ENCODE measurements at regions not wholly inside any gene's neighbourhood (a gene's known extent, or its start where the extent isn't known, plus 50 kb on each side); places are given as distances from the start of the nearest gene placed in this dataset.
A peak's percentile ranks its signal among the peaks of the same experiment; 100 is the strongest.
"Not testable (repeated sequence)": the region's sequence is repeated elsewhere in the genome, so short reads cannot be mapped to it uniquely, and the experiment has no call there.

- not testable (repeated sequence) for H3K27me3 ChIP-seq, H3K4me1 ChIP-seq, H3K4me3 ChIP-seq, H3K27ac ChIP-seq, H3K9me3 ChIP-seq, H3K36me3 ChIP-seq
- peak in 2 of 3 donors; percentile 11 to 24 for DNase-seq
These were observed 187.0 kb upstream of the TP53TG3D start for GRCh38 chr16:32066016-32066651.

- not testable (repeated sequence) for H3K36me3 ChIP-seq, H3K4me3 ChIP-seq, DNase-seq, H3K27me3 ChIP-seq, H3K27ac ChIP-seq, H3K9me3 ChIP-seq, H3K4me1 ChIP-seq
These were observed 181.5 kb upstream of the TP53TG3D start for GRCh38 chr16:32071586-32071985.

- DNase-seq, H3K9me3 ChIP-seq, H3K4me3 ChIP-seq, H3K36me3 ChIP-seq, H3K4me1 ChIP-seq, H3K27ac ChIP-seq: not testable (repeated sequence)
- H3K27me3 ChIP-seq = peaks cover 0 to 10% of the 10 kb centered on the region in 2 donors
These were observed 169.2 kb upstream of the TP53TG3D start for GRCh38 chr16:32083891-32084290.

- DNase-seq = peak in 1 of 3 donors; percentile 24
- H3K4me3 ChIP-seq = peak overlapping the region in 1 of 4 donors; percentile 39
- not testable (repeated sequence) for H3K9me3 ChIP-seq, H3K36me3 ChIP-seq, H3K4me1 ChIP-seq, H3K27ac ChIP-seq
- H3K27me3 ChIP-seq = peaks cover 0 to 10% of the 10 kb centered on the region in 2 donors
These were observed 168.3 kb upstream of the TP53TG3D start for GRCh38 chr16:32084656-32085401.

GRCh38 chr16:32085438-32086141 is 167.5 kb upstream of the TP53TG3D start:
- not testable (repeated sequence) for H3K27ac ChIP-seq, H3K36me3 ChIP-seq, H3K4me1 ChIP-seq, H3K9me3 ChIP-seq
- Histone ChIP-seq H3K27me3 (peaks cover 0 to 10% of the 10 kb centered on the region in 2 donors), H3K4me3 (peak overlapping the region in 2 of 4 donors; percentile 18 to 39)
- peak in 1 of 3 donors; percentile 14 for DNase-seq

GRCh38 chr16:32115562-32115961 is 137.5 kb upstream of the TP53TG3D start:
- H3K27me3 ChIP-seq, H3K36me3 ChIP-seq, H3K9me3 ChIP-seq, H3K27ac ChIP-seq, H3K4me1 ChIP-seq: not testable (repeated sequence)
- peak overlapping the region in 2 of 4 donors; percentile 17 to 56 for H3K4me3 ChIP-seq
- peak in 1 of 3 donors; percentile 32 for DNase-seq

GRCh38 chr16:32116080-32116479 is 137.0 kb upstream of the TP53TG3D start:
- Histone ChIP-seq H3K4me3 (peak overlapping the region; percentile 17 to 56 (median 32)), H3K4me1 (no peaks in the 10 kb centered on the region), H3K27ac (no peak overlapping the region), H3K36me3 (no peaks in the 10 kb centered on the region), H3K27me3 (peaks cover 0 to 9% of the 10 kb centered on the region in 2 donors), H3K9me3 (no peaks in the 10 kb centered on the region)
- DNase-seq = peak in 2 of 3 donors; percentile 18 to 48
- TF ChIP-seq POLR2A (IDR thresholded peaks at IDR 0.05) (no peak), CTCF (IDR thresholded peaks at IDR 0.05) (no peak)

- not testable (repeated sequence) for H3K9me3 ChIP-seq, DNase-seq, H3K4me1 ChIP-seq, H3K27me3 ChIP-seq, H3K36me3 ChIP-seq, H3K27ac ChIP-seq
- H3K4me3 ChIP-seq = peak overlapping the region in 3 of 4 donors; percentile 24 to 56 (median 40)
These were observed 136.6 kb upstream of the TP53TG3D start for GRCh38 chr16:32116533-32116932.

- H3K4me1 ChIP-seq, H3K9me3 ChIP-seq, H3K27ac ChIP-seq, DNase-seq, H3K4me3 ChIP-seq, H3K27me3 ChIP-seq, H3K36me3 ChIP-seq: not testable (repeated sequence)
These were observed 132.7 kb upstream of the TP53TG3D start for GRCh38 chr16:32120372-32120771.

GRCh38 chr16:32120779-32121178 is 132.3 kb upstream of the TP53TG3D start:
- not testable (repeated sequence) for H3K36me3 ChIP-seq, H3K9me3 ChIP-seq, H3K27ac ChIP-seq, H3K4me3 ChIP-seq, H3K4me1 ChIP-seq, H3K27me3 ChIP-seq, DNase-seq

- H3K4me3 ChIP-seq, H3K9me3 ChIP-seq, H3K4me1 ChIP-seq, H3K36me3 ChIP-seq, H3K27ac ChIP-seq, H3K27me3 ChIP-seq, DNase-seq: not testable (repeated sequence)
These were observed 131.7 kb upstream of the TP53TG3D start for GRCh38 chr16:32121273-32121900.

- not testable (repeated sequence) for DNase-seq, H3K27me3 ChIP-seq, H3K27ac ChIP-seq, H3K9me3 ChIP-seq, H3K4me1 ChIP-seq, H3K4me3 ChIP-seq, H3K36me3 ChIP-seq
These were observed 100.7 kb upstream of the TP53TG3D start for GRCh38 chr16:32152434-32152833.

GRCh38 chr16:32187918-32188669 is 65.0 kb upstream of the TP53TG3D start:
- not testable (repeated sequence) for DNase-seq, H3K27ac ChIP-seq, H3K36me3 ChIP-seq, H3K4me3 ChIP-seq, H3K4me1 ChIP-seq, H3K27me3 ChIP-seq, H3K9me3 ChIP-seq
